C4-2B (cell line): ENCODE measurements at regions not wholly inside any gene's neighbourhood (a gene's known extent, or its start where the extent isn't known, plus 50 kb on each side); places are given as distances from the start of the nearest gene placed in this dataset.

Source experiments
- ZFX ChIP-seq: fragments of 450-650 bp; IDR thresholded peaks from 2 replicates; pipeline ENCODE4 v1.6.1; 2017
- TF ChIP-seq, protein P1 (sequence below): fragments of 450-650 bp; conservative IDR thresholded peaks from 2 replicates; pipeline ENCODE4 v1.5.1; 2017; ENCODE audit warnings: mild to moderate bottlenecking

DNA sequence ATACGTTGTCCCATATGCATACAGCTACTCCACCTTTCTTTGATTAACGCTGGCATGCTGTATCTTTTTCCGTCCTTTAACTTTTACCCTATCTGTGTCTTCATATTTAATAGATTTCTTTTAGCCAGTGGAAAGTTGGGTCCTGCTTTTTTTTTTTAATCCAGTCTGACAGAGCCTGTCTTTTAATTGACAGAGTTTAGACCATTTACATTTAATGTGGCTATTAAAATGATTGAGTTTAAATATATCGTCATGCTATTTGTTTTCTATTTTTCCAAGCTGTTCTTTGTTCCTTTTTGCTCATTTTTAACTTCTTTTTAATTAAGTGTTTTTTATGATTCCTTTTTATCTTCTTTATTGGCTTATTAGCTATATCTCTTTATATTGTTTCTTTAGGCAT is 217.6 kb upstream of the NEBL start:
- TF ChIP-seq, protein P1, sequence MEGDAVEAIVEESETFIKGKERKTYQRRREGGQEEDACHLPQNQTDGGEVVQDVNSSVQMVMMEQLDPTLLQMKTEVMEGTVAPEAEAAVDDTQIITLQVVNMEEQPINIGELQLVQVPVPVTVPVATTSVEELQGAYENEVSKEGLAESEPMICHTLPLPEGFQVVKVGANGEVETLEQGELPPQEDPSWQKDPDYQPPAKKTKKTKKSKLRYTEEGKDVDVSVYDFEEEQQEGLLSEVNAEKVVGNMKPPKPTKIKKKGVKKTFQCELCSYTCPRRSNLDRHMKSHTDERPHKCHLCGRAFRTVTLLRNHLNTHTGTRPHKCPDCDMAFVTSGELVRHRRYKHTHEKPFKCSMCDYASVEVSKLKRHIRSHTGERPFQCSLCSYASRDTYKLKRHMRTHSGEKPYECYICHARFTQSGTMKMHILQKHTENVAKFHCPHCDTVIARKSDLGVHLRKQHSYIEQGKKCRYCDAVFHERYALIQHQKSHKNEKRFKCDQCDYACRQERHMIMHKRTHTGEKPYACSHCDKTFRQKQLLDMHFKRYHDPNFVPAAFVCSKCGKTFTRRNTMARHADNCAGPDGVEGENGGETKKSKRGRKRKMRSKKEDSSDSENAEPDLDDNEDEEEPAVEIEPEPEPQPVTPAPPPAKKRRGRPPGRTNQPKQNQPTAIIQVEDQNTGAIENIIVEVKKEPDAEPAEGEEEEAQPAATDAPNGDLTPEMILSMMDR = no peak
- TF ChIP-seq ZFX = no peak
